SK-N-MC (cell line): ENCODE measurements at regions not wholly inside any gene's neighbourhood (a gene's known extent, or its start where the extent isn't known, plus 50 kb on each side); places are given as distances from the start of the nearest gene placed in this dataset.

Experiments
- EZH2 ChIP-seq: fragments of 200-600 bp; sonication (generic); IDR thresholded peaks from one replicate; pipeline ENCODE4 v1.6.1; 2017; ENCODE audit warnings: antibody characterized with exemption
- FOXP2 ChIP-seq: optimal IDR thresholded peaks from 2 replicates; pipeline ENCODE3; 2011; ENCODE audit warnings: mild to moderate bottlenecking, moderate library complexity; ENCODE audit not compliant: insufficient read depth; ENCODE audit errors: extremely low read length, control extremely low read depth
- POLR2AphosphoS5 ChIP-seq: IDR thresholded peaks from 2 replicates; pipeline ENCODE4 v1.6.1; 2012; ENCODE audit warnings: mild to moderate bottlenecking, low read depth, low read length, borderline replicate concordance

- TF ChIP-seq EZH2 (no peak), POLR2AphosphoS5 (no peak), FOXP2 (no peak)
Observed at GRCh38 chr3:24890012-24890411, 395.4 kb upstream of the THRB start.
